HCT116 (cell line): ENCODE measurements at regions not wholly inside any gene's neighbourhood (a gene's known extent, or its start where the extent isn't known, plus 50 kb on each side); places are given as distances from the start of the nearest gene placed in this dataset.

ENCODE experiments used
- ATAC-seq: fragments of 200-7000 bp; cut with Tn5 transposase; 2 replicates; pipeline ENCODE4 v1.9.1; 2020; ENCODE audit warnings: mild to moderate bottlenecking, moderate library complexity
- BruUV-seq: library from RNA; stranded (reverse); fragments of 400-500 nt; replicated peaks from 2 replicates; lab custom pipeline; 2021; lab: Mats Ljungman, UMichigan
- CTCF ChIA-PET: fragments of 300-600 bp; sonication (Branson Sonifier 250); formaldehyde crosslinking; loops from one replicate; lab custom pipeline; 2021; ENCODE audit warnings: antibody characterized with exemption; lab: Charles Lee
- POLR2A ChIA-PET: fragments of 300-600, 350-600 bp; sonication (Branson Sonifier 250); formaldehyde crosslinking; loops from one replicate; lab custom pipeline; 2021; ENCODE audit warnings: antibody characterized with exemption; lab: Charles Lee
- RAD21 ChIA-PET, 2 experiments: fragments of 300-600 bp; sonication (Branson Sonifier 250); formaldehyde crosslinking; loops; one replicate each; lab custom pipeline; 2023; ENCODE audit warnings: low total read pairs in 2 of 2; ENCODE audit not compliant: uncharacterized antibody in 2 of 2, unreplicated experiment in 2 of 2, low non-redundant PET in 1 of 2; lab: Charles Lee
- DNase-seq: peaks from one replicate; pipeline ENCODE4 v3.0.0-alpha.2; 2010; ENCODE audit warnings: low read depth, low spot score
- H2AFZ ChIP-seq: fragments of 200-600 bp; shearing (Covaris generic), sonication (generic); 2 replicates; pipeline ENCODE4 v1.6.1; 2017; ENCODE audit warnings: low read depth, mixed run types, mixed read lengths, antibody characterized with exemption, low read length; ENCODE audit not compliant: poor library complexity, severe bottlenecking
- H3K27ac ChIP-seq: 2 replicates; pipeline ENCODE4 v1.5.1; 2012; ENCODE audit warnings: low read depth, low read length
- H3K27me3 ChIP-seq: fragments of 200-600 bp; sonication (generic); 2 replicates; pipeline ENCODE4 v1.6.1; 2016; ENCODE audit warnings: mixed run types, low read length, mixed read lengths; ENCODE audit not compliant: insufficient read depth
- H3K36me3 ChIP-seq, 2 experiments: fragments of 200-500 bp in 1 of 2; fragments of 200-600 bp in 1 of 2; sonication (Bioruptor generic) in 1 of 2; sonication (generic) in 1 of 2; 2 replicates each; pipeline versions ENCODE4 v1.5.1 to v1.6.1; 2014 to 2016; ENCODE audit warnings: low read length in 2 of 2, inconsistent platforms in 1 of 2, mixed read lengths in 1 of 2, mixed run types in 1 of 2; ENCODE audit not compliant: insufficient read depth in 2 of 2, control insufficient read depth in 1 of 2
- H3K4me1 ChIP-seq, 2 experiments: fragments of 200-600 bp in 1 of 2; sonication (generic) in 1 of 2; 2 replicates each; pipeline versions ENCODE4 v1.5.1 to v1.6.1; 2012 to 2017; ENCODE audit warnings: low read length in 2 of 2, inconsistent platforms in 1 of 2, mild to moderate bottlenecking in 1 of 2, mixed read lengths in 1 of 2, mixed run types in 1 of 2, moderate library complexity in 1 of 2; ENCODE audit not compliant: insufficient read depth in 2 of 2, control insufficient read depth in 1 of 2
- H3K4me2 ChIP-seq: fragments of 200-600 bp; sonication (generic); 2 replicates; pipeline ENCODE4 v1.6.1; 2017; ENCODE audit warnings: mixed run types, low read length, mixed read lengths
- H3K4me3 ChIP-seq, 2 experiments: fragments of 200-600 bp in 1 of 2; sonication (generic) in 1 of 2; replicated peaks in 1 of 2; 2 replicates each; pipeline ENCODE4 v1.5.1; 2011 to 2016; ENCODE audit warnings: low read length in 2 of 2, control low read depth in 1 of 2, low read depth in 1 of 2, mild to moderate bottlenecking in 1 of 2, mixed read lengths in 1 of 2, mixed run types in 1 of 2
- H3K79me2 ChIP-seq: fragments of 200-600 bp; sonication (generic); 2 replicates; pipeline ENCODE4 v1.6.1; 2017; ENCODE audit warnings: mild to moderate bottlenecking, mixed run types, low read length, moderate library complexity, mixed read lengths; ENCODE audit not compliant: insufficient read depth
- H3K9ac ChIP-seq: fragments of 200-600 bp; sonication (generic); 2 replicates; pipeline ENCODE4 v1.6.1; 2016; ENCODE audit warnings: low read length, mixed read lengths
- H3K9me2 ChIP-seq: fragments of 200-600 bp; sonication (generic), shearing (Covaris generic); 2 replicates; pipeline ENCODE4 v1.6.1; 2017; ENCODE audit warnings: mixed run types, mild to moderate bottlenecking, moderate library complexity; ENCODE audit not compliant: insufficient read depth
- H3K9me3 ChIP-seq, 2 experiments: fragments of 200-500 bp in 1 of 2; fragments of 200-600 bp in 1 of 2; sonication (Bioruptor generic) in 1 of 2; sonication (generic) in 1 of 2; 2 replicates each; pipeline ENCODE4 v1.6.1; 2014 to 2017; ENCODE audit warnings: low read length in 2 of 2, mixed read lengths in 2 of 2, inconsistent platforms in 1 of 2, low read depth in 1 of 2, mild to moderate bottlenecking in 1 of 2, mixed run types in 1 of 2, moderate library complexity in 1 of 2; ENCODE audit not compliant: control insufficient read depth in 1 of 2, insufficient read depth in 1 of 2
- H4K20me1 ChIP-seq: fragments of 200-600 bp; sonication (generic), shearing (Covaris generic); 2 replicates; pipeline ENCODE4 v1.6.1; 2017; ENCODE audit warnings: mixed run types, mild to moderate bottlenecking, moderate library complexity; ENCODE audit not compliant: insufficient read depth
- CTCF ChIP-seq, 3 experiments: fragments of 200-600 bp in 1 of 3; sonication (generic) in 1 of 3; IDR thresholded peaks in 2 of 3; conservative IDR thresholded peaks in 1 of 3; 2 replicates each; pipeline ENCODE4 v1.5.1; 2012 to 2017; ENCODE audit warnings: low read depth in 2 of 3, low read length in 2 of 3, antibody characterized with exemption in 1 of 3, borderline replicate concordance in 1 of 3, control low read depth in 1 of 3, mild to moderate bottlenecking in 1 of 3, mixed read lengths in 1 of 3, mixed run types in 1 of 3, moderate library complexity in 1 of 3; ENCODE audit not compliant: insufficient read depth in 1 of 3
- EGR1 ChIP-seq: IDR thresholded peaks from 2 replicates; pipeline ENCODE4 v1.6.1; 2012; ENCODE audit warnings: low read depth
- EZH2 ChIP-seq: fragments of 200-600 bp; sonication (generic); IDR thresholded peaks from 2 replicates; pipeline ENCODE4 v1.6.1; 2017; ENCODE audit warnings: antibody characterized with exemption, mixed run types
- EZH2phosphoT487 ChIP-seq: fragments of 200-600 bp; IDR thresholded peaks from 2 replicates; pipeline ENCODE4 v1.6.1; 2018; ENCODE audit warnings: antibody characterized with exemption, borderline replicate concordance
- SIN3A ChIP-seq: IDR thresholded peaks from 2 replicates; pipeline ENCODE4 v1.6.1; 2012; ENCODE audit warnings: low read depth
- SP1 ChIP-seq: IDR thresholded peaks from 2 replicates; pipeline ENCODE4 v1.6.1; 2012; ENCODE audit warnings: low read depth
- intact Hi-C: fragments of 100-400 bp; cut with micrococcal nuclease; formaldehyde crosslinking; loops from 2 replicates; pipeline ENCODE4 v1.10.0; 2022
- TF ChIP-seq, protein P1 (sequence below): IDR thresholded peaks from 2 replicates; pipeline ENCODE4 v1.6.1; 2011; ENCODE audit warnings: mild to moderate bottlenecking, low read length, moderate library complexity; ENCODE audit not compliant: insufficient replicate concordance; ENCODE audit errors: extremely low read depth

DNA sequence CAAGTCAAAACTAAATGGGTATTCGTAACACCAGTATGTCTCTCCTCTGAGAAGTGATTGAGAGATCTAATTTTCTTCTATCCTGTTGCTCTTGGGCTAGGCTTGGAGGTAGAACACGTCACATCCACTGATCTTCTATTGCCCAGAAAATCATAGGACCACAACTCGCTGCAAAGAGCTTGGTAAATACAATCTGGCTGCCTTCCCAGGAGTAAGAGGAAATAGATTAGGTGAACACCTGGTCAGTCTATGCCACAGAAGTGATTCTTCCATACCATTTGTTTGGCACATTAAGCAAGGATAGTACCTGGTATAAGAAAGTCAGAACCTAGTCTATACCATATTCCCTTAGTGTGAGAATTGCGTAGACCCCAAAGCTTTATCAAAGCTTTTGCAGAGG lies 129.3 kb upstream of the PHYHIPL start:
- POLR2A ChIA-PET = no interaction called here
- DNase-seq = no peak

More for the DNA sequence above, 129.3 kb upstream of the PHYHIPL start:
- RAD21 ChIA-PET = no interaction called here
- no peaks in the 10 kb centered on the region for H3K79me2 ChIP-seq
- H3K27me3 ChIP-seq = no peaks in the 10 kb centered on the region
- H3K9ac ChIP-seq = no peak overlapping the region
- H2AFZ ChIP-seq = no peak overlapping the region
- H3K9me2 ChIP-seq = no peaks in the 10 kb centered on the region
- CTCF ChIA-PET = no interaction called here
- H3K4me3 ChIP-seq = no peak overlapping the region
- H4K20me1 ChIP-seq = no peaks in the 10 kb centered on the region
- no TSS peak for BruUV-seq
- no peak overlapping the region for H3K4me2 ChIP-seq
- no peak overlapping the region for H3K27ac ChIP-seq
- H3K36me3 ChIP-seq = no peaks in the 10 kb centered on the region
- TF ChIP-seq EZH2phosphoT487 (no peak), SP1 (no peak), EGR1 (no peak), CTCF (IDR thresholded peaks at IDR 0.05 in 2 of 3, conservative IDR thresholded peaks at IDR 0.05 in 1 of 3; ENCODE audit: borderline replicate concordance in 1 of 3, insufficient read depth in 1 of 3, low read depth in 2 of 3, low read length in 2 of 3) (no peak), EZH2 (no peak), SIN3A (no peak)
- TF ChIP-seq, protein P1, sequence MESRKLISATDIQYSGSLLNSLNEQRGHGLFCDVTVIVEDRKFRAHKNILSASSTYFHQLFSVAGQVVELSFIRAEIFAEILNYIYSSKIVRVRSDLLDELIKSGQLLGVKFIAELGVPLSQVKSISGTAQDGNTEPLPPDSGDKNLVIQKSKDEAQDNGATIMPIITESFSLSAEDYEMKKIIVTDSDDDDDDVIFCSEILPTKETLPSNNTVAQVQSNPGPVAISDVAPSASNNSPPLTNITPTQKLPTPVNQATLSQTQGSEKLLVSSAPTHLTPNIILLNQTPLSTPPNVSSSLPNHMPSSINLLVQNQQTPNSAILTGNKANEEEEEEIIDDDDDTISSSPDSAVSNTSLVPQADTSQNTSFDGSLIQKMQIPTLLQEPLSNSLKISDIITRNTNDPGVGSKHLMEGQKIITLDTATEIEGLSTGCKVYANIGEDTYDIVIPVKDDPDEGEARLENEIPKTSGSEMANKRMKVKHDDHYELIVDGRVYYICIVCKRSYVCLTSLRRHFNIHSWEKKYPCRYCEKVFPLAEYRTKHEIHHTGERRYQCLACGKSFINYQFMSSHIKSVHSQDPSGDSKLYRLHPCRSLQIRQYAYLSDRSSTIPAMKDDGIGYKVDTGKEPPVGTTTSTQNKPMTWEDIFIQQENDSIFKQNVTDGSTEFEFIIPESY = no peak
- TF ChIP-seq, all 23 proteins: peak for 0
- no peak for ATAC-seq
- no peaks in the 10 kb centered on the region for H3K9me3 ChIP-seq
- no peaks in the 10 kb centered on the region for H3K4me1 ChIP-seq
- intact Hi-C loops = no loop called here
